ENCODE measurements at regions not wholly inside any gene's neighbourhood (a gene's known extent, or its start where the extent isn't known, plus 50 kb on each side); places are given as distances from the start of the nearest gene placed in this dataset.

GRCh38 chr1:93815366-93816110 lies 63.5 kb downstream of the DNTTIP2 start:
- no peak for DNase-seq

GRCh38 chr1:93814795-93815340 lies 64.1 kb downstream of the DNTTIP2 start:
- no peak for DNase-seq

GRCh38 chr1:93814059-93814794 lies 64.8 kb downstream of the DNTTIP2 start:
- peak; percentile 65 for DNase-seq

GRCh38 chr1:93813076-93813475 lies 65.9 kb downstream of the DNTTIP2 start:
- DNase-seq, result no peak

- DNase-seq, result no peak
Observed at GRCh38 chr1:93811326-93812065, 67.5 kb downstream of the DNTTIP2 start.

GRCh38 chr1:93810316-93810715 lies 68.7 kb downstream of the DNTTIP2 start:
- DNase-seq, result no peak

- no peak for DNase-seq
Observed at GRCh38 chr1:93808871-93809270, 70.1 kb downstream of the DNTTIP2 start.

GRCh38 chr1:93807311-93807930 lies 71.6 kb downstream of the DNTTIP2 start:
- DNase-seq, result no peak

GRCh38 chr1:93805027-93805610 lies 73.9 kb downstream of the DNTTIP2 start:
- no peak for DNase-seq

GRCh38 chr1:93804412-93804811 lies 74.6 kb downstream of the DNTTIP2 start:
- DNase-seq, result no peak

GRCh38 chr1:93801471-93801870 lies 77.5 kb downstream of the DNTTIP2 start:
- DNase-seq, result no peak

- no peak for DNase-seq
Observed at GRCh38 chr1:93800856-93801255, 78.2 kb downstream of the DNTTIP2 start.

GRCh38 chr1:93798291-93798690 lies 80.7 kb downstream of the DNTTIP2 start:
- DNase-seq, result no peak

GRCh38 chr1:93784538-93784937 lies 94.5 kb downstream of the DNTTIP2 start:
- DNase-seq, result no peak

- no peak for DNase-seq
Observed at GRCh38 chr1:93783876-93784275, 95.1 kb downstream of the DNTTIP2 start.

GRCh38 chr1:93779540-93780165 lies 98.0 kb upstream of the BCAR3 start:
- no peak for DNase-seq

- no peak for DNase-seq
Observed at GRCh38 chr1:93778457-93778856, 96.8 kb upstream of the BCAR3 start.

- no peak for DNase-seq
Observed at GRCh38 chr1:93777255-93777654, 95.6 kb upstream of the BCAR3 start.

- no peak for DNase-seq
Observed at GRCh38 chr1:93776728-93777127, 95.1 kb upstream of the BCAR3 start.

- DNase-seq, result no peak
Observed at GRCh38 chr1:93775224-93775623, 93.6 kb upstream of the BCAR3 start.

GRCh38 chr1:93774707-93775106 lies 93.1 kb upstream of the BCAR3 start:
- DNase-seq, result no peak
